GM20000 (cell line): ENCODE measurements at regions not wholly inside any gene's neighbourhood (a gene's known extent, or its start where the extent isn't known, plus 50 kb on each side); places are given as distances from the start of the nearest gene placed in this dataset.

ENCODE experiments used
- DNase-seq: peaks from one replicate; pipeline ENCODE4 v3.0.0; 2012; ENCODE audit warnings: low spot score
- CTCF ChIP-seq: IDR thresholded peaks from 2 replicates; pipeline ENCODE4 v1.5.1; 2012; ENCODE audit warnings: mild to moderate bottlenecking, control low read depth; ENCODE audit errors: extremely low read depth, missing control alignments

GRCh38 chr5:68463606-68464005 is 248.1 kb downstream of the PIK3R1 start:
- no peak for TF ChIP-seq CTCF
- DNase-seq, result no peak

DNA sequence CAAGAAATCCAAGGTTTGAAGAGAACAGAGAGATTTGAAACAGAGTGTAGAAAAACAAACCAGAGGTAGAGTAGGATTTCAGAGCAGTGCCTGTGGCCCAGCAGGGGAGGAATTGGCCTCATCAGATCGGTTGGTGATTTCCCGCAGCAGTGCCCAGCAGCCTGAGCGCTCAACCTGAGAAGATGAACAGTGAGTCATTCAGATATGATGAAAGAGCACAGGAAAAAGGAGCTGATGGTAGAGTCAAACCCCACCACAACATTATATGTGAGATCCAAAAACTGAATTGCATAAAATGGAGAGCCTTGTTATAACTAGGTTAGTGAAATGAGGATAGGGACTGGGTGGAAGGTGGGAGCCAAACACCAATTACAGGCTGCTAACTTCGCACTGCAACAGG is 248.9 kb downstream of the PIK3R1 start:
- peak; percentile 35 for DNase-seq

DNA sequence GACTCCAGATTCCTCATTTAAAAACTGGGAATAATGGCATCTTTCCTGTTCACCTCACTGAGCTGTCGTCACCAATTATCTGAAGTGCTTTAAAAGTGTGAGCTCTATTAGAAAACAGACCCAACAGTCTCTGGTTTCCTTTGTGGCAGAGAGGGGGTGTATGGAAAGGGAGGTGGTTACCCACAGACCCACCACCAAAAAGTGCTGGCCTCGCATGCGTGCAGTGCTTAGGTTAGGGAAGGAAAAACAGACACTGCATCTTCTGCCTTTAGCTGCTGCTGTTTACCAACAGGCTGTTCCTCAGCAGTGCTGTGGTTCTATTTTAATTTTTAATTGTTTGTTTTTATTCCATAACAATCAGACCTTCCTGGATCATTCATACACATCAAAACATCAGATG is 249.6 kb downstream of the PIK3R1 start:
- TF ChIP-seq CTCF, result no peak
- no peak for DNase-seq

More for the DNA sequence above, 248.9 kb downstream of the PIK3R1 start:
- no peak for TF ChIP-seq CTCF

GRCh38 chr5:68465934-68466551 is 250.5 kb downstream of the PIK3R1 start:
- DNase-seq, result no peak
- TF ChIP-seq CTCF, result no peak

DNA sequence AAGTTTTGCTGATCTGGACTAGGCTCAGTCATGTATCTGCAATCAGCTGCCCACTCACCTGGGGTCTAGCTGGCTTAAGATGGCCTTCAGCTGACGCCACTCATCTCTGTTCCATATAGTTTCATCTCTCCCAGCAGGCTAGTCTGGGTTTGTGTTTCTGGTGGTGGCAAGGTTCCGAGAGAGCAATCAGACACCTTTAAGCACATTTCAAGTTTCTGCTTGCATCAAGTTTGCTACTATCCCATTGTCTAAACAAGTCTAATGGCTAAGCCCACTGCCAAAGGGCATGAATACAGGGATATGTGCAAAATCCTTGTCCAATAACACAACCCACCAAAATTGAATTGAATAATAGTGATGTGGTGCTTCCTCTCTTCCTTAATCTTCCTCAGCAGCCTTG is 251.7 kb downstream of the PIK3R1 start:
- no peak for DNase-seq
- TF ChIP-seq CTCF, result no peak

- no peak for DNase-seq
- no peak for TF ChIP-seq CTCF
Observed at GRCh38 chr5:68467794-68468193, 252.2 kb downstream of the PIK3R1 start.

GRCh38 chr5:68468322-68468721 is 252.8 kb downstream of the PIK3R1 start:
- TF ChIP-seq CTCF, result no peak
- no peak for DNase-seq
